ENCODE measurements at regions not wholly inside any gene's neighbourhood (a gene's known extent, or its start where the extent isn't known, plus 50 kb on each side); places are given as distances from the start of the nearest gene placed in this dataset.

- DNase-seq (ENCODE audit: low spot score) = no peak
- in situ Hi-C loops (cut with MboI; ENCODE audit: low sequenced_read_pairs, unreplicated experiment) = no loop called here
- TF ChIP-seq, protein P1, sequence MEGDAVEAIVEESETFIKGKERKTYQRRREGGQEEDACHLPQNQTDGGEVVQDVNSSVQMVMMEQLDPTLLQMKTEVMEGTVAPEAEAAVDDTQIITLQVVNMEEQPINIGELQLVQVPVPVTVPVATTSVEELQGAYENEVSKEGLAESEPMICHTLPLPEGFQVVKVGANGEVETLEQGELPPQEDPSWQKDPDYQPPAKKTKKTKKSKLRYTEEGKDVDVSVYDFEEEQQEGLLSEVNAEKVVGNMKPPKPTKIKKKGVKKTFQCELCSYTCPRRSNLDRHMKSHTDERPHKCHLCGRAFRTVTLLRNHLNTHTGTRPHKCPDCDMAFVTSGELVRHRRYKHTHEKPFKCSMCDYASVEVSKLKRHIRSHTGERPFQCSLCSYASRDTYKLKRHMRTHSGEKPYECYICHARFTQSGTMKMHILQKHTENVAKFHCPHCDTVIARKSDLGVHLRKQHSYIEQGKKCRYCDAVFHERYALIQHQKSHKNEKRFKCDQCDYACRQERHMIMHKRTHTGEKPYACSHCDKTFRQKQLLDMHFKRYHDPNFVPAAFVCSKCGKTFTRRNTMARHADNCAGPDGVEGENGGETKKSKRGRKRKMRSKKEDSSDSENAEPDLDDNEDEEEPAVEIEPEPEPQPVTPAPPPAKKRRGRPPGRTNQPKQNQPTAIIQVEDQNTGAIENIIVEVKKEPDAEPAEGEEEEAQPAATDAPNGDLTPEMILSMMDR (IDR thresholded peaks at IDR 0.05; ENCODE audit: borderline replicate concordance, control extremely low read depth, extremely low read depth, insufficient read depth, missing control alignments) = no peak
These were observed 228.3 kb upstream of the NLRP1 start for GRCh38 chr17:5812590-5812989.

DNA sequence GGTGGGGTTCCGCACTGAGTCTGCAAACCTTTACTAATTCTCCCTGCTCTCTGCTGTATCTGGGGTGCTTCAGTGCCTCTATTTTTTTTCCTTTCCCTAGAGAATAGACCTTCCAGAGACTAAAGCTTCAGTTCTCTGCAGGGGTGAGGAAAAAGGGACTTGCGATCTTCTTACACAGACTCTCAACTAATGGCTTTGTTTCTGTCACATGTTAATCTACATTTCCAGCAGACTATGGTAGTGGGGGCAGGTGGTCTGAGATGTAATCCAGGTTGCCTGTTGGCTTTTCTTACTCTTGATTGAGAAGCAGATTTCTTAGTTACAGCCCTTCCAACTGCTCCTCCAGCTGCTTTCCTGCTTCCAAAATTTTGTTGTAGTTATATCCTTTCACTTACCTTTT is 229.0 kb upstream of the NLRP1 start:
- in situ Hi-C loops (cut with MboI; ENCODE audit: low sequenced_read_pairs, unreplicated experiment) = no loop called here
- no peak for DNase-seq (ENCODE audit: low spot score)
- TF ChIP-seq, protein P1 (IDR thresholded peaks at IDR 0.05; ENCODE audit: borderline replicate concordance, control extremely low read depth, extremely low read depth, insufficient read depth, missing control alignments) = no peak

DNA sequence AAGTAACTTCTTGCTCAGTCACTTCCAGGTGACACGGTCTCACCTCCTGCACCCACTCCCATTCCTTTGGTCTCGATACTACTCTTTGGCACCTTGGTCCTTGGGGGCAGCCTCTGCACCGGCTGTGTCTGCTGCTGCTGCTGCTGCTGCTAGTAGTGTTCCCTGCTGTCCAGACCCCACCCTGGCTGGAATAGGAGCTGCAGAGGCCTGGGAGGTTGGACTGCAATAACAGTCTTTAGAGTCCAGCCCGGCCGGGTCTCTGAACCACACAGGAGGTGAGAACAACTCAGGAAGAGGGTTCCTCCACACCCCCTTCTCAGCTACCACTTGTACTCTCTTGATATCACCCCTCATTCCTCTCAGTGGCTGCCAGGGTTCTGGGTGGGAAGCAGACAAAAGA is 231.1 kb upstream of the NLRP1 start:
- in situ Hi-C loops (cut with MboI; ENCODE audit: low sequenced_read_pairs, unreplicated experiment) = no loop called here
- no peak for DNase-seq (ENCODE audit: low spot score)
- TF ChIP-seq, protein P1 (IDR thresholded peaks at IDR 0.05; ENCODE audit: borderline replicate concordance, control extremely low read depth, extremely low read depth, insufficient read depth, missing control alignments) = no peak

DNA sequence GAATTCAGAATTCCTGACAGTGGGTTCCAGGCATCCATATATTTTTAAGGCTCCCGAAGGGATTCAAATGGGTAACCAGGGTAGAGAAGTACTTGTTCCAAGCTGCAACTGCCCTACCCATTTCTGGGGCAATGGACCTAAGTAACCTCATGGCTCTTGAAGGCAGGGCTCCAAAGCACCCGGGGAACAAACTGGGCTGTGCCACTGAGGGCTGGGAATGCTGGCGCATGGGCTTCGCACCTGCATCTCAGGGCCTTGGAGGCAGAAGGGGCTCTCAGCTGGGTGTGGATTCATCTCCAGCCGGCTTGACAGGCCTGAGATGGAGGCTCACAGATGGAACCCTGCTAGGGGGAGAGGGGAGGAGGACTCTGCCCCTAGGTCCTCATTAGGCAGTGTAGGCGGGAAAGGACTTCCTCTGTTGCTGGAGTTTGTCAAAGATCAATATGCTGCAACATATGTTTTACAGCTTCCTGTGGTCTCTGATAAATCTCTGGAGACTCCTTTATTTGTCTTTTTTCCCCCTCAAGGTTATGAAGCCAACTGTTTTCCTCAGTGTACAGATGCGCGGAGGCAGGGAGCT is 232.3 kb upstream of the NLRP1 start:
- in situ Hi-C loops (cut with MboI; ENCODE audit: low sequenced_read_pairs, unreplicated experiment) = no loop called here
- no peak for DNase-seq (ENCODE audit: low spot score)
- TF ChIP-seq, protein P1 (IDR thresholded peaks at IDR 0.05; ENCODE audit: borderline replicate concordance, control extremely low read depth, extremely low read depth, insufficient read depth, missing control alignments) = no peak

DNA sequence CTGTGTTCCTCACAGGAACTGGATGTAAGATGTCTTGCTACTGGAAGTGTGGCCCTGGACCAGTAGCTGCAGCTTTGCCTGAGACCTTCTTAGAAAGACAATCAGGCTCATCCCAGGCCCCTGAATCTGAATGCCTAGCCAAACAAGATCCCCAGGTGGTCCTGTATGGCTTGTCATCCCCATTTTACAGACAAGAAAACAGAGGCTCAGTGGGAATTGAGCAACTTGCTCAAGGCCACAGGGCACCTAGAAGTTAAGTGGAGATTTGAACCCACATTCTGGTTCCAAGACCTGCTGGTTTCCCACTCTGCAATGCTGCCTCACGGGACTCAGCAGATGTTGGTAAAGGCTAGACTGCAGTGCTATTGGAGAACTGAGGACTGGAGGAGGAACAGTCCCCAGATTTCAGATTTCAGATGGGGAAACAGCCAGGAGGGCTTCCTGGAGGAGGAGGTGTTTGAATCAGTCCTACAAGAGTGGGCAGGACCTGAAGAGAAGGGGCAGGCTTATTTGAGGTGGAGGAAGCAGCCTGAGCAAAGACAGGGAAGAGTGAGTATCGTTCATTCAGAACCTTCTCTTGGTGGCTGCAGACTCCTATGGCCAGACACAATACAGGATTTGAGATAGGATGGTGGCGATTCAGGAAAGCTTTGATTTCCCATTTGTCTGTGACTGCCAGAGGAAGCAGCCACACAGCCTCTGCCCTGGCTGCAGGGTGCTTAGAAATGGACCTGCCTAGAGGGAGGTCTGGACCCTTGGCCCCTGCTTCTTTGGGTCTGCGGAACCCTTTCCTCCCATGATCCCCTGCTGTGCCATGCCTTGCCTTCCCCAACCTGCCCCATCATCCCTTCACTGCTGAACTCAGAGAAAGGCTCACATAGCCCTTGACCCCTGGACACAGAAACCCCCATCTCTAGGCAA is 233.4 kb upstream of the NLRP1 start:
- DNase-seq (ENCODE audit: low spot score) = no peak
- in situ Hi-C loops (cut with MboI; ENCODE audit: low sequenced_read_pairs, unreplicated experiment) = no loop called here
- TF ChIP-seq, protein P1 (IDR thresholded peaks at IDR 0.05; ENCODE audit: borderline replicate concordance, control extremely low read depth, extremely low read depth, insufficient read depth, missing control alignments) = no peak

GRCh38 chr17:5819396-5819795 is 235.1 kb upstream of the NLRP1 start:
- no peak for DNase-seq (ENCODE audit: low spot score)
- TF ChIP-seq, protein P1 (IDR thresholded peaks at IDR 0.05; ENCODE audit: borderline replicate concordance, control extremely low read depth, extremely low read depth, insufficient read depth, missing control alignments) = no peak
- in situ Hi-C loops (cut with MboI; ENCODE audit: low sequenced_read_pairs, unreplicated experiment) = no loop called here
